NCI-H774 (cell line): ENCODE measurements at regions not wholly inside any gene's neighbourhood (a gene's known extent, or its start where the extent isn't known, plus 50 kb on each side); places are given as distances from the start of the nearest gene placed in this dataset.
"Not testable (repeated sequence)": the region's sequence is repeated elsewhere in the genome, so short reads cannot be mapped to it uniquely, and the experiment has no call there.

Experiments
- DNase-seq: peaks from one replicate; lab custom pipeline; 2025; lab: John Stamatoyannopoulos, UW

- DNase-seq = no peak
Measured at GRCh38 chr15:26125664-26126063, 262.5 kb upstream of the ATP10A start.

- no peak for DNase-seq
Measured at GRCh38 chr15:26119322-26119721, 256.2 kb upstream of the ATP10A start.

GRCh38 chr15:26115229-26115943, 252.3 kb upstream of the ATP10A start:
- no peak for DNase-seq

GRCh38 chr15:26114128-26114527, 251.0 kb upstream of the ATP10A start:
- not testable (repeated sequence) for DNase-seq

- no peak for DNase-seq
Measured at GRCh38 chr15:26113296-26113695, 250.2 kb upstream of the ATP10A start.

- DNase-seq = no peak
Measured at GRCh38 chr15:26109203-26109602, 246.1 kb upstream of the ATP10A start.

- DNase-seq = no peak
Measured at GRCh38 chr15:26106556-26106955, 243.4 kb upstream of the ATP10A start.

GRCh38 chr15:26103002-26103404, 239.9 kb upstream of the ATP10A start:
- no peak for DNase-seq

- no peak for DNase-seq
Measured at GRCh38 chr15:26102365-26102764, 239.2 kb upstream of the ATP10A start.

GRCh38 chr15:26101443-26101842, 238.3 kb upstream of the ATP10A start:
- no peak for DNase-seq

GRCh38 chr15:26098801-26099200, 235.7 kb upstream of the ATP10A start:
- DNase-seq = no peak

GRCh38 chr15:26097216-26097615, 234.1 kb upstream of the ATP10A start:
- no peak for DNase-seq

- DNase-seq = no peak
Measured at GRCh38 chr15:26096581-26096980, 233.5 kb upstream of the ATP10A start.

GRCh38 chr15:26095710-26096330, 232.7 kb upstream of the ATP10A start:
- DNase-seq = no peak

GRCh38 chr15:26091184-26091583, 228.1 kb upstream of the ATP10A start:
- no peak for DNase-seq

GRCh38 chr15:26087881-26088280, 224.8 kb upstream of the ATP10A start:
- DNase-seq = no peak

GRCh38 chr15:26087395-26087794, 224.3 kb upstream of the ATP10A start:
- no peak for DNase-seq

- no peak for DNase-seq
Measured at GRCh38 chr15:26084771-26085170, 221.6 kb upstream of the ATP10A start.

GRCh38 chr15:26083896-26084295, 220.8 kb upstream of the ATP10A start:
- no peak for DNase-seq

GRCh38 chr15:26083457-26083856, 220.3 kb upstream of the ATP10A start:
- DNase-seq = no peak

GRCh38 chr15:26082221-26083109, 219.3 kb upstream of the ATP10A start:
- peak; percentile 90 for DNase-seq

- DNase-seq = no peak
Measured at GRCh38 chr15:26081758-26082220, 218.7 kb upstream of the ATP10A start.

- no peak for DNase-seq
Measured at GRCh38 chr15:26075770-26076169, 212.6 kb upstream of the ATP10A start.
